B cell (primary cell): ENCODE measurements at regions not wholly inside any gene's neighbourhood (a gene's known extent, or its start where the extent isn't known, plus 50 kb on each side); places are given as distances from the start of the nearest gene placed in this dataset.

Experiments
- EZH2 ChIP-seq: IDR thresholded peaks from 2 replicates; pipeline ENCODE4 v1.6.1; 2012; ENCODE audit warnings: borderline replicate concordance, low read depth, mild to moderate bottlenecking, moderate library complexity, low read length; ENCODE audit not compliant: insufficient read depth, poor library complexity, severe bottlenecking
- TF ChIP-seq, protein P1 (sequence below): fragments of 200-600 bp; IDR thresholded peaks from one replicate; pipeline ENCODE4 v1.8.0; 2022; ENCODE audit warnings: antibody characterized with exemption, mild to moderate bottlenecking

DNA sequence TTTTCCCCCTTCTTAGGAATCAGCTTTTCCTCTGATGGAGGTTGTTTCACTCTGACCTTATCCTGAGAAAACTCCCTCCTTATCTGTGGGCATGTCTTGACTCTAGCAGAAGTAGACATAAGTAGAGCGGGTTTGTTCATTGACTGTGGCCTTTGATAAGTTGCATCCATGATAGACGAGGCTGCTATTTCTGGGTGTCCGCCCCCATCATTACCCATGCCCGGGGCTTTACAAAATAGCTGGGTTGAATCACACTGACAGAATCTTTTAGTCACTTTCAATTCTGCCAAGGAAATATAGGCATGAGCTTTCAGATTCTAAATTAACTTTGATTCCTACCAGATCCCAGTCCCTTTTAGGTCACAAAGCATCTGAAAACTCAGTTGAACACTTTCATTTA is 223.8 kb downstream of the SEC61B start:
- TF ChIP-seq, protein P1, sequence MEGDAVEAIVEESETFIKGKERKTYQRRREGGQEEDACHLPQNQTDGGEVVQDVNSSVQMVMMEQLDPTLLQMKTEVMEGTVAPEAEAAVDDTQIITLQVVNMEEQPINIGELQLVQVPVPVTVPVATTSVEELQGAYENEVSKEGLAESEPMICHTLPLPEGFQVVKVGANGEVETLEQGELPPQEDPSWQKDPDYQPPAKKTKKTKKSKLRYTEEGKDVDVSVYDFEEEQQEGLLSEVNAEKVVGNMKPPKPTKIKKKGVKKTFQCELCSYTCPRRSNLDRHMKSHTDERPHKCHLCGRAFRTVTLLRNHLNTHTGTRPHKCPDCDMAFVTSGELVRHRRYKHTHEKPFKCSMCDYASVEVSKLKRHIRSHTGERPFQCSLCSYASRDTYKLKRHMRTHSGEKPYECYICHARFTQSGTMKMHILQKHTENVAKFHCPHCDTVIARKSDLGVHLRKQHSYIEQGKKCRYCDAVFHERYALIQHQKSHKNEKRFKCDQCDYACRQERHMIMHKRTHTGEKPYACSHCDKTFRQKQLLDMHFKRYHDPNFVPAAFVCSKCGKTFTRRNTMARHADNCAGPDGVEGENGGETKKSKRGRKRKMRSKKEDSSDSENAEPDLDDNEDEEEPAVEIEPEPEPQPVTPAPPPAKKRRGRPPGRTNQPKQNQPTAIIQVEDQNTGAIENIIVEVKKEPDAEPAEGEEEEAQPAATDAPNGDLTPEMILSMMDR, result no peak
- no peak for TF ChIP-seq EZH2
